Activated T-helper 2 cell treated with anti-CD3 and anti-CD28 coated beads, Interferon-gamma antibody, Interleukin-2, Interleukin-4, amounts not matched to agents 10 μg/mL and 5 μg/mL and 100 μg/mL, durations not matched to agents 14 hours and 24 hours and 36 hours (primary cell): ENCODE measurements at regions not wholly inside any gene's neighbourhood (a gene's known extent, or its start where the extent isn't known, plus 50 kb on each side); places are given as distances from the start of the nearest gene placed in this dataset.
"Not testable (repeated sequence)": the region's sequence is repeated elsewhere in the genome, so short reads cannot be mapped to it uniquely, and the experiment has no call there.

Experiments
- DNase-seq: peaks from one replicate; pipeline ENCODE4 v3.0.0; 2021; ENCODE audit warnings: low spot score
- H3K27ac Mint-ChIP-seq: one replicate; pipeline ENCODE4 v1.8.0; 2021; ENCODE audit warnings: mixed read lengths
- H3K27me3 Mint-ChIP-seq: one replicate; pipeline ENCODE4 v1.8.0; 2021; ENCODE audit warnings: low read depth, mixed read lengths
- H3K36me3 Mint-ChIP-seq: one replicate; pipeline ENCODE4 v1.8.0; 2021; ENCODE audit warnings: low read depth, mixed read lengths
- H3K4me1 Mint-ChIP-seq: one replicate; pipeline ENCODE4 v1.8.0; 2021; ENCODE audit warnings: low read depth, mixed read lengths
- H3K4me3 Mint-ChIP-seq: one replicate; pipeline ENCODE4 v1.8.0; 2021; ENCODE audit warnings: low read depth, mild to moderate bottlenecking, moderate library complexity, mixed read lengths
- H3K9me3 Mint-ChIP-seq: one replicate; pipeline ENCODE4 v1.8.0; 2021; ENCODE audit warnings: mixed read lengths
- intact Hi-C: fragments of 100-400 bp; cut with micrococcal nuclease; formaldehyde crosslinking; loops from one replicate; pipeline ENCODE4 v1.15.1; 2023

DNA sequence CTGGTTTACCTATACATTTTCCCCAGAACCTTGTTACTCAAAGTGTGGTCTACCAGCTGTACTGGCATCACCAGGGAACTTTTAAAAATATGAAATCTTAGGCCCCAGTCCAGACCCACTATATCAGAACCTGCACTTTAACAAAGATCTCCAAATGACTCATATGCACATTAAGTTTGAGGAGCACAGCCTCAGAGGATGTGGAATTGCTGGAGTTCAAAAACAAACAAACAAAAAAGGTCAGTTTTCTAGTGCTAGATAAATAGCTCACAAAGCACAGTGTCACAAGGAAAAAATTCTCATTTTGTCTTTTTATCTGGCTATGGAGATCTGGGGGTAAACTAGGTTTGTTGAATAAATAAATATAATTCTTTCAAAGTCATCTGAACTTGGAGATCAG lies 68.9 kb upstream of the ANKRD55 start:
- no peak for DNase-seq
- H3K4me3 Mint-ChIP-seq: no peak overlapping the region
- H3K9me3 Mint-ChIP-seq: peaks cover 15% of the 10 kb centered on the region
- intact Hi-C loops: no loop called here
- H3K27me3 Mint-ChIP-seq: no peaks in the 10 kb centered on the region
- H3K4me1 Mint-ChIP-seq: peaks cover 11% of the 10 kb centered on the region
- no peak overlapping the region for H3K27ac Mint-ChIP-seq
- H3K36me3 Mint-ChIP-seq: peaks cover 5% of the 10 kb centered on the region

DNA sequence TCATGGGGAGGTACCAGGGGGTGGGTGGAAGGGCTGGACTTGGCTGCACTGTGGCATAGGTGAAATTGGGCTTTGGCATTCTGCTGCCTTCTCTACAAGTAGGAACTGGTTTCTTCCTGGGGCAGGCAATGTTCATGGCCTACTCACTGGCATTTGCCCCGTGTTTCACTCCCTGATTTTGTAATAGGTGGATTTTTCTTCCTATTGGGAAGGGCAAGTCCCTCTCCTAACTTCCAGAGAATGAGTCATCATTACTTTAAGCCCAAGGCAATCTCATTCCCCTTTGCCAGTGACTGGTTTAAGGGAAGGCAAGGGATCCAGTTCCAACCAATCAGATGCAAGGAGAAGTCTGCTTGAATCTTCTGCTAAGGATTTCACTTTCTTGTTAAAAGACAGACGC lies 67.9 kb upstream of the ANKRD55 start:
- no peak overlapping the region for H3K4me3 Mint-ChIP-seq
- intact Hi-C loops: no loop called here
- no peak overlapping the region for H3K27ac Mint-ChIP-seq
- peaks cover 6% of the 10 kb centered on the region for H3K9me3 Mint-ChIP-seq
- H3K27me3 Mint-ChIP-seq: no peaks in the 10 kb centered on the region
- peaks cover under 1% of the 10 kb centered on the region for H3K36me3 Mint-ChIP-seq
- no peak for DNase-seq
- peaks cover 11% of the 10 kb centered on the region for H3K4me1 Mint-ChIP-seq

DNA sequence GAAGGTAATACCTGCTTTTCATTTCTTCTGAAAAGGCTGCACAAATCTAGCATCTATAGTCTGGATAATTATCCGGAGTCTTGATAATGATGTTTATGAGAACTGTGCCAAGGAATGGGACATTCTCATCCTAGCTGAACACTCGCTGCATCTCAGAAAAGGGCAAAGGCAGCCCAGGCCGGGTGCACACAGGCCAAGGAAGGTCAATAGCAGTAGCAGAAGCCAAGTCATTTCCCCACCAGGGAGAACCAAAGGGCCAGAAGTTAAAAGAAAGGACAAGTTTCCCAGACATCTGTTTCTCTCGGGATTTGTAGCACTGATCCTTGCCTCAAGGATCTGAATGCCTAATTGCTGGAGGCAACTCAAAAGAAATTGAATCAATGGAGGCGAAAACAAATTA lies 66.1 kb upstream of the ANKRD55 start:
- Mint-ChIP-seq H3K4me3 (no peak overlapping the region), H3K27me3 (no peaks in the 10 kb centered on the region), H3K36me3 (no peaks in the 10 kb centered on the region), H3K27ac (no peak overlapping the region), H3K4me1 (peaks cover 11% of the 10 kb centered on the region), H3K9me3 (peaks cover 4% of the 10 kb centered on the region)
- intact Hi-C loops: no loop called here
- DNase-seq: no peak

DNA sequence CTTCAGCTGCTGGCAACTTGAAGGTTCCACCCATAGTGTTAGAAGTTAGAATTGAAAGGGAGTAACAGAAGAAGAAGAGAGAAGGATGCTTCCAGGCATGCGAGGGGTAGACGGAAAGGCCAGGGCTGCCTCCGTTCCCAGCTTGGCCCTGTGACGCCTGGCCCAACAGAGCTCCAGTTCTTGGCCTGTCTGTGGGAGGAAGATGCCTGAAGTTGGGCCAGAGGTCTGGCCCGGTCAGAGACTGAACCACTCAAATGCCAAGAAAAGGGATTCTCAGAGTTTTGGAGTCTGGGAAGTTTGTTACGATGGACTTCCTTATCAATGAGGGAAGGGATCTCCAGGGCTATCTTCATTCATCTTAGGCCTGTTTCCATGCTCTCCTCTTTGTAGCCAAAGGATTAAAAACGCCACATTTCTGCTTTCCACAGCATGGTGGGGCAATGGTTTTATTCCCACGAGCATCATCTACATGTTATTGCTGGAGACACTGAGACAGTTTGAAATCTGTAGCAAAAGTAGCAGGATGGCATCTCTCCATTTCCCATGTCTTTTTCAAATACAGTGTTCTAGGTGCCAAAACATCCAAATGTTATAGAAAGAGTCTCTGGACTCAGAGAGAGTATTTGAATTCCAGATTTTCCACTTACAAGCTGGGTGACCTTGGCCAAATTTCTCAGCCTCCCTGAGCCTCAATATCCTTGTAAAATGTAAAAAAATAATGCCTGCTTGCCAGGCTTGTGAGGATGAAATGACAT lies 65.4 kb upstream of the ANKRD55 start:
- intact Hi-C loops: no loop called here
- H3K4me1 Mint-ChIP-seq: peaks cover 11% of the 10 kb centered on the region
- no peaks in the 10 kb centered on the region for H3K27me3 Mint-ChIP-seq
- H3K27ac Mint-ChIP-seq: no peak overlapping the region
- no peak overlapping the region for H3K4me3 Mint-ChIP-seq
- DNase-seq: no peak
- peaks cover 4% of the 10 kb centered on the region for H3K9me3 Mint-ChIP-seq
- no peaks in the 10 kb centered on the region for H3K36me3 Mint-ChIP-seq

DNA sequence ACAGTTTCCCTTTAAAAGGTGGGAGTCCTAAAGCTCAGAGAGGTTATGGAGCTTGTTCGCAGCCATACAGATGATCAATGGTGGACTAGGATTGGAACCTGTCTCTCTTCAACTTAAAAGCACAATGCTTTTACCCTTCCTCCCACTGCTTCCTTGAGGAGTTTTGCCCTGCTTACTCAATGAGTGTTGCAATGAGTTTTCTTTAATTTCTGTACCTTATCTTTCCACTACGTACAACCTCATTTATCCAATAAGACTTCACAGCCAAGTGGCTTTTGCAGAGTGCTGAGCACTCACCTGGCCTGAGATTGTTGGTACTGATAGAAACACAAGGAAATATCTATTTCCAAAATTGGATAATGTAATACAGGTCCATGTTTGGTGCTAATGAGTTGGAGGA lies 64.7 kb upstream of the ANKRD55 start:
- no peaks in the 10 kb centered on the region for H3K27me3 Mint-ChIP-seq
- peaks cover 4% of the 10 kb centered on the region for H3K9me3 Mint-ChIP-seq
- no peak for DNase-seq
- intact Hi-C loops: no loop called here
- H3K27ac Mint-ChIP-seq: no peak overlapping the region
- no peak overlapping the region for H3K4me3 Mint-ChIP-seq
- H3K36me3 Mint-ChIP-seq: no peaks in the 10 kb centered on the region
- H3K4me1 Mint-ChIP-seq: peaks cover 15% of the 10 kb centered on the region

DNA sequence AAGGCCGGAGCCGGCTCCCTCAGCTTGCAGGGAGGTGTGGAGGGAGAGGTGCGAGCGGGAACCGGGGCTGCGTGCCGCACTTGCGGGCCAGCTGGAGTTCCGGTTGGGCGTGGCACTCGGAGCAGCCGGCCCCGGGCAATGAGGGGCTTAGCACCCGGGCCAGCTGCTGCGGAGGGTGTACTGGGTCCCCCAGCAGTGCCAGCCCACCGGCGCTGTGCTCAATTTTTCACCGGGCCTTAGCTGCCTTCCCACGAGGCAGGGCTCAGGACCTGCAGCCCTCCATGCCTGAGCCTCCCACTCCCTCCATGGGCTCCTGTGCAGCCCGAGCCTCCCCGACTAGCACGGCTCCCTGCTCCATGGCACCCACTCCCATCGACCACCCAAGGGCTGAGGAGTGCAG lies 62.2 kb upstream of the ANKRD55 start:
- H3K27ac Mint-ChIP-seq, H3K36me3 Mint-ChIP-seq, intact Hi-C loops, H3K27me3 Mint-ChIP-seq, H3K9me3 Mint-ChIP-seq, H3K4me3 Mint-ChIP-seq, DNase-seq: not testable (repeated sequence)
- peaks cover 14% of the 10 kb centered on the region for H3K4me1 Mint-ChIP-seq

DNA sequence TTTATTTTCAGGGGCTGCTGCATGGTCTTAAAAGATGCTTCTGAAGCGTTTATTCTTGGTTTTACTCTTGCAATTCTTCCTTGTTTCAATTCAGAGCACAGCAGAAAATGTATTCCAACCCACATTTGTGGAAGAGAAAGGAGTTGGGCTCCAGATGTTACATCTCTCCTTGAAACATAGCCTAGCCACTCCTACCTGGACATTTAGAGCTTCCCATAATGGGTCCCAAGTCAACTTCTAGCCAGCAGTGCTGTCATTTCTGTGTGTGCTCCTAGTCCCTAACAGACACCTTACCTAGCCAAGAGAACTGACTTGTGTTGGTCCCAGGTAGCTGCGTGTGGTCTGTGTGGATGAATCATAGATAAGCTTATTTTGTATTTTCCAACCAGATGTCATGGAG lies 61.2 kb upstream of the ANKRD55 start:
- H3K36me3 Mint-ChIP-seq: no peaks in the 10 kb centered on the region
- H3K27me3 Mint-ChIP-seq: no peaks in the 10 kb centered on the region
- H3K4me3 Mint-ChIP-seq: no peak overlapping the region
- no peak overlapping the region for H3K27ac Mint-ChIP-seq
- intact Hi-C loops: no loop called here
- H3K9me3 Mint-ChIP-seq: peaks cover 4% of the 10 kb centered on the region
- H3K4me1 Mint-ChIP-seq: peaks cover 16% of the 10 kb centered on the region
- DNase-seq: no peak

DNA sequence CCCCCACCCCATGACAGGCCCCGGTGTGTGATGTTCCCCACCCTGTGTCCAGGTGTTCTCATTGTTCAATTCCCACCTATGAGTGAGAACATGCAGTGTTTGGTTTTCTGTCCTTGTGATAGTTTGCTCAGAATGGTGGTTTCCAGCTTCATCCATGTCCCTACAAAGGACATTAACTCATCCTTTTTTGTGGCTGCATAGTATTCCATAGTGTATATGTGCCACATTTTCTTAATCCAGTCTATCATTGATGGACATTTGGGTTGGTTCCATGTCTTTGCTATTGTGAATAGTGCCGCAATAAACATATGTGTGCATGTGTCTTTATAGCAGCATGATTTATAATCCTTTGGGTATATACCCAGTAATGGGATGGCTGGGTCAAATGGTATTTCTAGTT lies 59.7 kb upstream of the ANKRD55 start:
- H3K27ac Mint-ChIP-seq, H3K36me3 Mint-ChIP-seq, H3K4me3 Mint-ChIP-seq, DNase-seq, H3K27me3 Mint-ChIP-seq, intact Hi-C loops, H3K9me3 Mint-ChIP-seq: not testable (repeated sequence)
- H3K4me1 Mint-ChIP-seq: peaks cover 13% of the 10 kb centered on the region

DNA sequence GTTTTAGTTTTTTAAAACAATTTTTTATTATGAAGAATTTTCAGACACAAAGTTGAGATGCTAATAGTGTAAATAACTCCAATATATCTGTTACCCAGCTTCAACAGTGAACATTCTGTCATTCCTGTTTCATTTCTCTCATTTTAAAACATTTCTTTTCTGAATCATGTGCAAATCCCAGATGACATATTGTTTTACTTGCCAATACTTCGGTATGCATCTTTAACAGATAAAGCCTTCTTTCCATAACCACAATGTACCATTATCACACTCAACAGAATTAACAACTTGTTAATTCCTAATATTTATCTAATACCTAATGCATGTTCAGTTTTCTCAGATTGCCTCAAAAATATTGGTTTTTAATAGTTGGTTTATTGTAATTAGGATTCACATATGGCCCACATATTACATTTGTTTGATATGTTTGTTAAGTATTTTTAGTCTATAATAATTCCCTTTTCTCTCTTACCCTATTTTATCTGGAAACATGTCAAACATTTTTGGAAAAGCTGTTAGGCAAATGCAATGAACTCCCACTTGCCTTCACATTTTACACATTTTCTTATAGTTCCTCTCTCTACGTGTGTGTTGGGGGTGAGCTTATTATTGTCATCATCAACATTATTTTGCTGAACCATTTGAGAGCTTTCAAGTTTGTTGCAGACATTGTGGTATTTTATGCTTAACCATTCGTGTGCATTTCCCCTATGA lies 58.7 kb upstream of the ANKRD55 start:
- Mint-ChIP-seq H3K4me1 (peaks cover 10% of the 10 kb centered on the region), H3K27me3 (no peaks in the 10 kb centered on the region), H3K4me3 (no peak overlapping the region), H3K27ac (no peak overlapping the region), H3K36me3 (no peaks in the 10 kb centered on the region), H3K9me3 (peaks cover 4% of the 10 kb centered on the region)
- intact Hi-C loops: no loop called here
- no peak for DNase-seq

DNA sequence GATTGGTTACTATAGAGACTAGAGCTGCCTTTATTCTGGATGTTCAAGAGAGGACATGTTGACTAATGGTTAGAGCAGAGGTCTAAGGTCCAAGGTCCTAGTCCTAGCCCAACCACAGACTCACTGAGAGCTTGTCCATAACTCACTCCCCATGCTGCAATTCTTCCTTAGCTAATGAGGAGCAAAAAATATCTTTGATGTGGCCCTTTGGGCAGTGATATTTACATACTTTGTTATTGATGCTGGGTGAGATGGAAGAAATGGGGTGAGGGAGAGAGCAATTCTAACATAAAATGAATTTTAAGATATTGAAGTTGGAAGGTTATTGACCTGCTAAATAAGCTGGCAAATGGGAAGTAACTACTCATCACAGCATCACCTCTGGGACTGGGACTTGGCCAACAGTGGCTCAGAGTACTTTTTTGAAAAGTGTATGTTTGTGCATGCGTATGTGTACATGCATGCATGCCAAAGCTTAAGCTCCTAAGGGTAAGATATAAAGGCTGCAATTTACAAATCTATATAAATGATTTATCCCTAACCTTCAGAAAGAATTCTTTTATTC lies 58.0 kb upstream of the ANKRD55 start:
- Mint-ChIP-seq H3K27ac (no peak overlapping the region), H3K36me3 (no peaks in the 10 kb centered on the region), H3K4me1 (peaks cover 10% of the 10 kb centered on the region), H3K27me3 (no peaks in the 10 kb centered on the region), H3K4me3 (no peak overlapping the region), H3K9me3 (peaks cover 4% of the 10 kb centered on the region)
- intact Hi-C loops: no loop called here
- no peak for DNase-seq

DNA sequence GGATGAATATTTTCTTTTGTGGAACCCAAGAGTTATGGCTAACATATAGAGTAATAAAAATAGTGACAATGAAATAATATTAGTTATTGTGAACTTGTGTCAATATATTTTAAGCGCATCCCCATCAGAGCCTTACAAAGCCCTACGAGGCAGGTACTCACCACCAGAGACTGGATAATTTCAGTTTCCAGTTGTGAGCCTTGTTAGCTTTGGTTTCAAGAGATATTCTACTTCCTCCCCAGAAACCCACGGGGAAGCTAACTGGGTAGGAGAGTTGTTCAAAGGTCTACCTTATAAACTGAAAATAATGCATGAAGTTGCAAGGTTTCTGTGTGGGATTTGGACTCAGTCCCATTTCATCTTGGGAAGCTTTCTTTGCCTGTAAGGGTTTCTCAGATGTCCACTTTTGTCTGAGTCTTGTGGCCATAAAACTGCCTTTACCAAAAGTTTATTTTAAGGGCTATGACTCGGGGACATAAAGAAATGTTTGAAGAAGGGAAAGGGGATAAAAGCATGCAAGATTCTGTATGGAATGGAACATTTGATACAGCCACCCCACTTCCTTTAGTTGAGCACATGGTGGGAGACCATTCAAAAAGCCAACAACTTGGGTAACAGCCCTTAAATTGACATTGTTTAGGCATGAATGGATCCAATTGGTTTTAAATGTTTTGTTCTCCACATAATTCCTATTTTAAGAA lies 57.4 kb upstream of the ANKRD55 start:
- intact Hi-C loops: no loop called here
- Mint-ChIP-seq H3K4me1 (peaks cover 10% of the 10 kb centered on the region), H3K27me3 (no peaks in the 10 kb centered on the region), H3K9me3 (peaks cover 4% of the 10 kb centered on the region), H3K36me3 (no peaks in the 10 kb centered on the region), H3K27ac (no peak overlapping the region), H3K4me3 (no peak overlapping the region)
- no peak for DNase-seq

DNA sequence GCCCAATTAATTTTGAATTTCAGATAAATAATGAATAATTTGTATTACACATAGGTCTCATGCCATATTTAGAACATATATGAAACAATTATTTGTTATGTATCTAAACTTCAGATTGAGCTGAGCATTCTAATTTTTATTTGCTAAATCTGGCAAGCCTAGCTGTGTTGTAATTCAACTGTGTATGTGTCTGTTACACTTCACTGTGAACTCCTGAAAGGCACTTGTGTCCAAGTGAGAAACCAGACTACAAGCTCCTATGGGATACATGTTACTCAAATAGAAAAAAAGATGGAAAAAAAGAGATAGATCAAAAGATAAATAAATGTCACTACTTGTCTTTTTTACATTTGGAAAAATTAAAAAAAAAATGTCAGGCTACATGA lies 56.5 kb upstream of the ANKRD55 start:
- Mint-ChIP-seq H3K27ac (no peak overlapping the region), H3K4me3 (no peak overlapping the region), H3K36me3 (no peaks in the 10 kb centered on the region), H3K27me3 (no peaks in the 10 kb centered on the region), H3K9me3 (peaks cover 4% of the 10 kb centered on the region), H3K4me1 (peaks cover 10% of the 10 kb centered on the region)
- DNase-seq: no peak
- intact Hi-C loops: no loop called here
